HEK293T (cell line): ENCODE measurements at regions not wholly inside any gene's neighbourhood (a gene's known extent, or its start where the extent isn't known, plus 50 kb on each side); places are given as distances from the start of the nearest gene placed in this dataset.

Experiments
- BHLHE40 ChIP-seq: fragments of 450-650 bp; IDR thresholded peaks from 2 replicates; pipeline ENCODE4 v1.6.1; 2016; ENCODE audit warnings: mild to moderate bottlenecking, moderate library complexity, borderline replicate concordance
- FOXM1 ChIP-seq: fragments of 450-650 bp; IDR thresholded peaks from 2 replicates; pipeline ENCODE4 v1.6.1; 2017; ENCODE audit warnings: mild to moderate bottlenecking, borderline replicate concordance
- NFRKB ChIP-seq: fragments of 450-650 bp; IDR thresholded peaks from 2 replicates; pipeline ENCODE4 v1.6.1; 2016; ENCODE audit warnings: mild to moderate bottlenecking, moderate library complexity
- SP1 ChIP-seq: fragments of 450-650 bp; IDR thresholded peaks from 2 replicates; pipeline ENCODE4 v1.6.1; 2017
- TF ChIP-seq, protein P1 (sequence below): fragments of 450-650 bp; IDR thresholded peaks from 2 replicates; pipeline ENCODE4 v1.6.1; 2016

DNA sequence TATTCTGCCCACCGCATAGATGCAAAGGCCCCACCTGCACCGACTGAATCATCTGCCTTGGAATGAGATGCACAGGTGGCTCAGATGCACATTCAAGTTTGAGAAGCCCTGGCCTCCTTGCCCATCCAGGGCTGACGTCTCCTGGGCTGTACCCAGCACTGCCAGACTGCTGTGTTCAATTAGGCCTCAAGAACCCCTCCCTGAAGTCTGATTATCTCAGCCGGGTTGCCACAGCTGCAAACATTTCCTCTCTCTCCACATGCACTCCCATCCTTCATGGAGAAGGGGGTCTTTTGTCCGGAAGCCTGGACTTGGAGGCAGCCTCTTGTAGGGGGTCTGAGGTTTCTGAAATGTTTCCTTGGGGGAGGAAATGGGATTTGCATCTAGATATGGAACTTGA is 459.4 kb upstream of the PROK2 start:
- TF ChIP-seq, protein P1, sequence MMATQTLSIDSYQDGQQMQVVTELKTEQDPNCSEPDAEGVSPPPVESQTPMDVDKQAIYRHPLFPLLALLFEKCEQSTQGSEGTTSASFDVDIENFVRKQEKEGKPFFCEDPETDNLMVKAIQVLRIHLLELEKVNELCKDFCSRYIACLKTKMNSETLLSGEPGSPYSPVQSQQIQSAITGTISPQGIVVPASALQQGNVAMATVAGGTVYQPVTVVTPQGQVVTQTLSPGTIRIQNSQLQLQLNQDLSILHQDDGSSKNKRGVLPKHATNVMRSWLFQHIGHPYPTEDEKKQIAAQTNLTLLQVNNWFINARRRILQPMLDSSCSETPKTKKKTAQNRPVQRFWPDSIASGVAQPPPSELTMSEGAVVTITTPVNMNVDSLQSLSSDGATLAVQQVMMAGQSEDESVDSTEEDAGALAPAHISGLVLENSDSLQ, result no peak
- TF ChIP-seq SP1 (no peak), FOXM1 (no peak), NFRKB (no peak), BHLHE40 (no peak)
